Skin of body (tissue), 1 donor: ENCODE measurements at regions not wholly inside any gene's neighbourhood (a gene's known extent, or its start where the extent isn't known, plus 50 kb on each side); places are given as distances from the start of the nearest gene placed in this dataset.
A peak's percentile ranks its signal among the peaks of the same experiment; 100 is the strongest.

Experiments used
- DNase-seq: peaks from one replicate; lab custom pipeline; 2025; lab: John Stamatoyannopoulos, UW

DNA sequence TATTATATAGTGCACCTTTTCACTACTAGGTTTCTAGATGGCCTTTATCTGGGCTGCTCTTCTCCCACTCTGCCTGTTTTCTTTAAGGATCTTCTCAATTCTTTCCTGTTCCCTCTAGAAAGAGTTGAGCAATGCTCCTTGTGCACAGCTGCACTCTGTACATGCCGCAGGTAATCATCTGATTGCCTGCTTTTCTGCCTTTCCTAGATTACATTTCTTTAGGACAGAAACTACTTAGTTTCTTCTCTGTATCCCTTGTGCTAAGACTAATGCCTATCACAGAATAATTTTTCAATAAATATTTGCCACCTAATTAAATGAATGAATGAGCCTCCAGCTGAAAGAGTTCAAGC lies 802.4 kb upstream of the ID2 start:
- no peak for DNase-seq

DNA sequence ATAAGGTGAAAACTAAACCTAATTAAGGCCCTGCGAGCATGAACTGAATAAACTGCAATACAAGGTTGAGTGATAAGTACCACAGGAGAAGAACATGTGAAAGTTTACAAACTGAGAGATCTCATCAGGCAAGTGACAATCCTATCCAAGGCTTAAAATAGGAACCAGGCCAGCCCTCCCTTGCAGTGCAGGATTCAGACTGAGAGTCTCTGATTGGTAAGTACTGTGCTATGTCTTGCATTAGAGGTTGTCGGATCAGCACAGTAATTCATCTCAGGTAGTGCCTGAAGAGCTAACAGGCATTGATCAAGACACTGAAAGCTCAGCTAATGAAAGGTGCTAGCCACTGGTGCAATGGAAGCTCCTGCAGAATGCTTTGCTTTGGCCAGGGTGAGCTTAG lies 801.7 kb upstream of the ID2 start:
- no peak for DNase-seq

DNA sequence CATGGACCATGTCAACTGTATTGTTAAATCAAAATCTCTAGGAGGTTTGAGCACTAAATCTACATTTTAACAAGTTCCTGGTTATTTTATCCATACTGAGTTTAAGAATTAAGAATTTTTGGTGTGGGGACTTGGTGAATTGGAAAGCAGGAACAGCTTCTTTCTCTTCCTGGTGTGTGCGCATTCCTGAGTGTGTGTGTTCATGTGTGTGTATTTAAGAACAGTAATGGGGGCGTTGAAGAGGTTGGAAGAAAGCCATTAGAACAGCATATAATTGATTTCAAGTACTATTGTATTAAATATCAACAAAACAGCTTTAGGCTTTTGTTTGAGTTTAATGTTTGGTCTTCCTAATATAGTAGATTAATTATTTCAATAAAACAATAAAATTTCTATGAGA lies 801.3 kb upstream of the ID2 start:
- no peak for DNase-seq

DNA sequence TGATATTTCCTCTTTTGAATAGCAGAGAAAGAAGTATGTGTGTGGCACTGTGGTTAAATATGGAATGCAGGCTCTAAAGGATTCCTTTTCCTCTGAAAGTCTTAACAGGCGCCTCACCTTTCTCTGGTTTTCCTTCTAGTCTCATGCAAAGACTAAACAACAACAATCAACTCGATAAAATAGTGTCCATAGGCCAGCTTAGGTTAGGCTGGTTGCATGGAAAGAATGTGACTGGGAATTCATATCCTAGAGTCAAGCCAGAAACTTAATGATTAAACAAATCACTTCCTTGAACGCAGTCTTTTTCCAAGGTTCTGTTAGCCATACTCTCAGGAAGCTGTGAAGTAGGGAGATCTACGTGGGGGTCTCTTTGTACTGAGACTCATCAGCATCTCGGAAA lies 800.8 kb upstream of the ID2 start:
- DNase-seq = no peak

DNA sequence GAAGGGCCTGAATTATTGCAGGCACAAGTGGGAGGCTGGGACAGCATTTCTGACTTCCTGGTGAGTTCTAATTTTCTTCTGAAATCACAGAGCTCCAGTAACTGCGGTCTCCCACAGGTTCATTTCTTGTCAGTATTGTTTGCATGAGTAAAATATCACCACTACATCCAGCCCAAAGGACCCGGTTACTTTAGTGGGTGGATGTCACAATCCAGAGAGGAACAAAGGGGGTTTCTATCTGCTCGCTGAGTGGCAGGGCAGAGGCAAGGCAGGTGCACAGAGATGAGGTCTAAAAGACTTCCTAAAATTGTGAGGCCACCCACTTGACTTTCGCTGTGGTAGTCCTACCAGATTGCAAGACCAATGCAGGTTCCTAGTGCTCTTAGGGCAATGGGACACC lies 800.4 kb upstream of the ID2 start:
- DNase-seq = no peak

DNA sequence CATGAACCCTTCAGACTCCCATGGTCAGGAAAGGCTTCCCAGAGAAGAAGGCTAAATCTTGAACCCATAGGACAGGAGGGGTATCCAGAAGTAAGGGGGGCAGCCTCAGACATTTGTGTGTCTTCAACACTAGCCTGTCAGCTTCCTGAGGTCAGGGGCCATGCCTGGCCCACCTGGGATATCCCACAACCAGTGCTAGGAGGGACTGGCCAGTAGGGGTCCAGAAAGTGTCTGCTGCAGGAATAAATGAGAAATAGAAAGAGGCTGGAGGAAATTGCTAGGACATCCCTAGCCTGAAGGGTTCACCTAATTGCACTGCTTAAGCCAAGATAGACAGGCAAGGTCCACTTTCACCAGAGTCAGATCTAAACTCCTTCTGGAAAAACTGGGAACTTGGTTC lies 799.6 kb upstream of the ID2 start:
- no peak for DNase-seq

DNA sequence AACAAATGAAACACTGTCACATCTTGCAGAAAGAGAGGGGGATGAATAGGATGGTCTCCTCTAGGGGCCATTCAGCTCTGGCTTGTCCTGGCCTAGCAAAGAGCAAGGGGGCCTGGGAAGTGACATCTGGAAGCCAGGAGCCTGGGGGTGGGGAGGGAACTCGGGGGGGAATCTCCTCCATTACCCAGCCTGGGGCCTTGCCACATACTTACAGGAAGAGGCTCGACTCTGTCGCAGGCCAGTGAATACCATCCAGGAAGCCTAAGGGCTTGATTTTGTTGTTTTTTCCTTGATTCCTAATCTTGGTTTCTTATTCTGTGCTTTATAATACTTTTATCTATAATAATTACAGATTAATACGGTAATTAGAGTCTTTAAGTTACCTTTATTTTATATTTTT lies 797.5 kb upstream of the ID2 start:
- no peak for DNase-seq

DNA sequence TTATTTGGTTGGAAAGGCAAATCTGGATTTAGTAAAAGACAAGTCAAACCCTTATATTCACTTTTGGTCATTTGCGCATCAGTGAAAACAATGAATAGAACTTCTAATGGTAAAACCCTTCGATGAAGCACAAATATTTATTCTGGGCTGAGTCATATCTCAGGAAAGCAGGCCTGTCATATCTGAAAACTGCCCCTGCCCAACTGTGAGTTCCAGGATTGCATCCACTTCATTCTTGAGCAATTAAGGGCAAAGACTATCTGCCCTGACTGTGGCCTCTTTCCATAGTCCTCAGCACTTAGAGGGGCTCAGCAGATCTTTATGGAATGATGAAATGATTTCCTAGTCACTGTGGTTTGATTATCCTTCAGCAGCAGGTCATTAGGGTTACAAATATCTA lies 795.2 kb upstream of the ID2 start:
- DNase-seq = no peak

DNA sequence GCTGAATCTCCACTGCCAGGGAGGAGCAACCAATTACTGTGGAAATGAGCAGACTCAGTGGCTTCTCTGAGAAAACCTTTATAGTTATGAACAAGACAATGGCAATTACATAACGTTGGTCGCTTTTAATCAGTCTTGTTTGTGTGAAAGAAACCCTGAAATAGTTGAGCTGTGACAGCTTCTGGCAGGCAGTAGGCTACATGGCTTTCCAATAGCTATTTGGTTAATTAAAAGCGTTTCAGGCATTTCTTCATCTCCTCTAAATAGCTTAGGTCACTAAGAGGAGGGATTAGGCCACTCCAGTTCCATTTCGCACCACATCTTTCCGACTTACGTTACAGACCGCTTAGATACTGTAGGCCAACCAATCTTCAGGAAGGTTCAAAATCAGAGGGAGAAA lies 794.4 kb upstream of the ID2 start:
- DNase-seq = peak; percentile 66

DNA sequence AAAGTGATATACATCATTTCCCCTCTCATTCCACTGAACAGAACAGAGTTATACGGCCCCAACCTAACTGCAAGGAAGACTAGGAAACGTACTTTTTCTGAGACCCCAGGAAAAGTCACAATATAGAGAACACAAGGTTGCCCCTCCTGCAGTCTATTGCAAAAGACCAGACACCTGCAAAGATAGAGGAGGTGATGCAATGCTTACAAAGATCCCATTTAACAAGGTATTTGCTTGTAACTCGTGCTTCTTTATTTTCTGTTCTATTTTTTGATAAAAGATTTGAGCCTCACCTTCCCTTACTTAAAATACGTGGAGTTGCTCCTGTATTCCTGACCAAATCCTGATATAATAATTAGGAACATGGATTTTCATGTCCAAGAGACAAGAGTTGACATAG lies 793.0 kb upstream of the ID2 start:
- no peak for DNase-seq

DNA sequence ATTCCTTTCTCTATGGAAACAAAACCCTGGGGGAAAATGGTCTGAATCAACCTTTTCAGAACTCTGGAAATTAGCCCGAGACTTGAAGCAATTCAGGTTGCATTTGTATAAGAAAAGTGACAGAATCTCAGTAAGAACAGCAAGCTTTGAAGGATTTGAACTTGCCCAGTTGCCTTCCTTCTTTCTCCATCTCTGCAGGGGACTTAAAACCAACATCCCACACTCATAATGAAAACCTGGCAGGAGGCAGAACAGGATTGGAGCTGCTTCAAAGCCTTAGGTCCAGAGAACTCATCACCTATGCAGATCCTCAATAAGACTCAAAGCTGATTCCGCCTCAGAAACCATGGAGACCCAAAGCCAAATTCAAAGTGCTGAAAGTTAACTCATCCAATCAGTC lies 790.5 kb upstream of the ID2 start:
- DNase-seq = no peak

DNA sequence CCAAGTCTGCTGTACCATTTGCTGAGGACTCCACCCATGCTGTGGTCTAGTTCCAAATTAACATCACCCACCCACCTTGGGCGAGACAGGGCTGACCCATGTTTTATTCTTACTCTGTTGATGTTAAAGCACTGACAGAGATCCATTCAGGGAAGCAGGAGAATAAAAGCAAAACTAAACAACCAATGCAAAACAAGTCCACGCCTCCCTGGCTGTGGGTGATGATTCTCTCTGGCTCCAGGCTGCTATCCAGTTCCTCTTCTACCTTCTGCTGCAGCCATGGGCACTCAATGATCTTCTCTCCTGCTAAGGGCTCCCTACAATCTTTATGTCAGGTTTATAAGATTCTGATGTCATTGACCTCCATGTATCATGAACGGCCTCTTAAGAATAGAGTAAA lies 786.6 kb upstream of the ID2 start:
- DNase-seq = no peak

DNA sequence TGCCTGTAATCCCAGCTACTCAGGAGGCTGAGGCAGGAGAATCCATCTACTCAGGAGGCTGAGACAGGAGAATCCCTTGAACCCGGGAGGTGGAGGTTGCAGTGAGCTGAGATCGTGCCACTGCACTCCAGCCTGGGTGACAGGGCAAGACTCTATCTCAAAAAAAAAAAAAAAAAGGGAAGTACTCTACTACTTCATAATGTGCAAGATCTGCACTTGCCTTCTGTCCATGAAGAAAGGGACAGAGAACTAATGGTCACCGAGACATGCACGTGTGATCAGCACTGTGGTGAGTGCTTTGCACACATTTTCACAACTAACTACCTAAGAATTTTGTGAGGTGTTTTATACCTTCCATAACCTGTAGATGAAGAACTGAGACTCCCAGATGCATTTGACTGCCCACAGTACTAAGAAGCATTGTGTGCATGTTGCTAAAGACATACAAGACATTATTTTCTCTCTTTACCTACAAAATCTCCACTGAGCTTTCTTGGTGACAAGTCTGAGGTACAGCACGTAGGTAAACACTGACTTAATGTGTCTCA lies 784.8 kb upstream of the ID2 start:
- no peak for DNase-seq

DNA sequence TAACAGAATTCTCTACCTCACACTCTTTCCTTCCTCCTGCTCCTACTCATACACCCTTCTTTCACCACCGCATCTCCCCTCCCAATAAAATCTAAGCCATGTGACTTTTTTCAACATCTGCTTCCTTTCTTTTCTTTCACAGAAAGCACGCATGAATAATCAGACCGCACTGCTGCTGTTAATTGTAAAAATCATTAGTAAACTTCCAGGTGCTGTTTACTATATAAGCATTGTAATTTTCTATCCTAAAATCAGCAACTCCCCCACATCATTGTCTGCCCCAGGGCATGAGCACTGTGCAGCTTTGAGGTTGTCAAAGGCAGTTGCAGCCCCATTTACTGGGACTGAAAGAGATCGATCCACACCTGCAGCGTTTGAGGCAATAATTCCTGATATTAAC lies 782.6 kb upstream of the ID2 start:
- DNase-seq = no peak

DNA sequence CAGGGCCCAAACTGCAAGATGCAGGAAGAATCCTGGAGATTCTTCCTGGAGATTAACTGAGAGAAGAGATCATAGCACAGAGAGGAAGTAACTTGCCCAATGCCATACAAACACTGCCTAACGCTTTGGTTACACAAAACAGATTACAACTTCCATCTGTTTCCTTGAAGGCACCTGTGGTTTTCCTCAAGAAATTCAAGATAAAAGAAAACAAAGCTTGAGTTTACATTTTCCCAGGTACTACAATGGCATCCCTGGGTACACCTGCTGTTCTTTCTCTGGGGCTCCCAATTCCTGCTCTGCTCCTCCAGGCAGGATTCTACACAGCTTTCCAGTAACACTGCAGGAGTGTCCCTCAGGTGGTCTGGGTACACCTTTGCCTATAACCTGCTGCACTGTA lies 781.9 kb upstream of the ID2 start:
- no peak for DNase-seq

DNA sequence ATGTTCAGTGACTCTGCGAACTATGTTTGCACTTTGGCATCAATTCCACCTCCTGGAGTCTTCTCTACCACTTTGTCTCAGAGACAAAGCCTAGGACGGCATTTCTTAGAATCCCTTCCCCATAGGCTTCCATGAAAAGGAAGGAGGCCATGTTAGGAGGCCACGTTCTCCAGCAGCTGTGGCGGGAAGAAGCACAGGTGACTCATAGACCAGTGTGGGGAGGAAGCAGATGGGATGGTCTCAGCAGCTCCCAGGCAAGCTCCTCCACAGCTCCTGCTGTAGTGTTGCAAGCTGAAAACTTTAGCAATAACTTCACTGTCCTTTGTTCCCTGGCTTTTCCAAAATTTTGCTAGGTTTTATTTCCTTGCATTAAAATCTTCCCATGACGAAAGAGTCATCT lies 781.3 kb upstream of the ID2 start:
- DNase-seq = no peak

DNA sequence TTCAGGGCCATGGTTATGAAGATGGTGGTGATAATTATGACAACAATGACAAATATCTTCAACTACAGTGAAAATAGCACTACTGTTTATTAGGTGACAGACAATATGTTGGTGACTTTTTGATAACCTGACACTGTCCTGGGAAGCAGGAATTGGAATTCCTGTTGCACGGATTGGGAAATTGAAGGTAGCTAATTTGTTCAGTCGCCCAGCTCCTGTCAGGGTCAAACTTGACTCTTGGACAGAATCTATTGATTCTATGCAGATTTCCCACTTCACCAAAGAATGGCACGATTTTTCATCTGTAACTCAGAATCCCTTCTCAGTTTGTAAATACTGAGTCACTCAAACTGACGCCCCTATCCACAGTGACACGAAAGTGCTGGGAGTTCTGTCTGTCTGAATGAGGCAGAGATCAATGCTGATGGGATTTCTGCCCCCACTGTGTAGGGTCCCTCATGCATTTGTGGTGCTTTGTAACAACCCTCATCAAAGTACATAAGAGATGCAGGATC lies 779.5 kb upstream of the ID2 start:
- DNase-seq = no peak

DNA sequence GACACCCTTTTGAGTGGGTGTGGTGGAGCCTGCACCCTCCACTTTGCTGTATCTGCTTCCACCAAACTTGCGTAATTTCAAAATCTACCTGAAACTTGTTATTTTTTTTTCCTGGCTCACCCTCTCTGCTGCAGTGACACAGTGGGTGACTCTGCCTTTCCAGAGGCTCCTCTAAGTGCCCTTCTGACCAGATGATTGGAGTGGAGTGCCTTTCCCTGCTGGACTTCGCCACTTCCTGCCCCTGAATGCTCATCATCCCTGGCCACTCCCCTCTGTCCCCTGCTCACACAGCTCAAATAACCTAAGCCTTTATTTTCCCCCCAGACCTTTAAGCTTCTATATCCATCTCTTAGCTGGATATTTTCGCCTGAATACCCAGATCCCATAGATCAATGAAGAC lies 777.5 kb upstream of the ID2 start:
- no peak for DNase-seq

DNA sequence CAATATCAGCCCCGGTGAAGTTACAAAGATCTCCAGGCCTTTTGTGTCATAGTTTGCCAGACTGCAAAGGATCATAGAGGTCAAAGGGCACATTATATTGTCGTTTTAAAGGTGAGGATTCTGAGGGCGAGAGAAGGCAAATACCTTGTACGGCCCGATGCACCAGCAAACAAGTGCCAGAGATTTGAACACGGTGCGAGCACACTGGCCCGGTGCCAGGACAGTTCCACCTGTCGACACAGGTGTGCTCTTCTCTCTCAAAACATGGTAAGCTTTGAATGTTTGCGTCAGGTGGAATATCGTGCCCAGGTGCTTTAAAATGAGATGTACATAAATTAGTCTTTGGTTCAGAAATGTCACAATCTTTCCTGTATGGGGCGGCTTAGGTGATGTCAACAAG lies 776.1 kb upstream of the ID2 start:
- DNase-seq = no peak

DNA sequence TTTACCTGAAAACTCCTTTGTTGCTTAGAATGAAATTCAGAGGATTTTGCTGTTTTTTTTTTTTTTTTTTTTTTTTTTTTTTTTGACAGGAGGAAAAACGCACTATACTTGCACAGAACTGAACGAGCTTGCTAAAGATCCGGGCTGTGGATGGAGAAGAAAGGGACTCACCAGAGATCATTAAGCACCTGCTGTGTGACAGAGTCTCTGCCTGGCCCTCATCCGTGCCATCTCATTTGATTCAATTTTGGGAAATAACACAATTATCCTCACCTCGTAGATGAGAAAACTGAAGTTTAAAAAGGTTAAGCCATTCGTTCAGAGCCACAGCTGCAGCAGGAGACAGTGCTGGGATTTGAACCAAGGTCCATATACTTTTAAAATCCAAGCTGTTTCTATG lies 775.4 kb upstream of the ID2 start:
- DNase-seq = no peak

DNA sequence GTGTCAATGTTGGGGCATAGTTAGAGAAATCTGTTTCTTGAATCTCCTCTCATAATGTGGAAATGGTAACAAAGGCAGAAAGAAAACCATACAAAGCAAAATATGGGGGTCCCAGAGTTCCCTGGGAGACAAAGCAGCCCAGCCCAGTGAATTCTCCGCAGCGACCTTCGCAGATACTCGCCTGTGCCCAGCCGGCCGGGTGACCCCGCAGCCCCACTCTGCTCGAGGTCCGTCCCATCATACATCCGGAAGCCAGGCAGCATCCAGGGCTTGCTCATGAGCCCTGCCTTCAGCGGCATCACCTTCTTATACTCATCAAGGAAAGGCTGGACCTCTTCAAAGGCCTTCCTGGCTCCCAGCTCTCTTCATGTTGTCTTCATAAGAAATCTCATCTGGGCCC lies 774.8 kb upstream of the ID2 start:
- DNase-seq = no peak

DNA sequence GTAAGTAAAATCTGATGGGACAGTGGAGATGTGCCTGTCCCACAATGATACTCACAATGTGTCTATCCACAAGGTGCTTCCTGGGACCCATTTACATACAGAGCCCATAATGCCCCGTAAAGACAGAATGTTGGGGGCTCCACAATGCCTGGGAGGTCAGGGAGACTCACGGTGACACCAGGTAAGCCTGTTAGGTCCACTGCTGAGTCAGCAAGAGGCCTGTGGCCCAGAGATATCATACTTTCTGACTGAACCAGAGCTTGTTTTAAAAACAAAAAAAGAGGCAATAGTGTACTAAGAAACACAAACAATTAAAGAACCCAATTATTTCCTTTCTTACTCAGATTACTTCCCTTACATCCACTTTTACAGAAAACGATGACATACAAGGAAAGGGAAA lies 771.1 kb upstream of the ID2 start:
- no peak for DNase-seq

DNA sequence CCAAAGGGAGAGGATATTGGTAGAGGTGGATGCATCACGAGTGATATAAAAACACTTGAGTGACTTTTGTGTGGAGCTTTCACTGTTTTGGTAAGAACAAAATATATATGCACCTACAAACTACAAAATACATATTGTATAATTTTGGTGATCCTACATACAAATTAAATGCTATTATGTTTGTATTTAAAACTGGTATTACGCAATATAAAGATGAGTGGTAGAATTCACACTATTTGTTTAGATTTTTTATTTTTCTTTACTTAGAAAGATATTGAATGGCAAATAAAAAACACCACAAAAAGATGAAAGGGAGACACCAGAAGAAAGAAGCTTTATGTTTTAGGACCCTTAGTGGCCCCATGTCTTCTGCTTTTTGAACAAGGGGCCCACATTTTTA lies 770.7 kb upstream of the ID2 start:
- DNase-seq = no peak

DNA sequence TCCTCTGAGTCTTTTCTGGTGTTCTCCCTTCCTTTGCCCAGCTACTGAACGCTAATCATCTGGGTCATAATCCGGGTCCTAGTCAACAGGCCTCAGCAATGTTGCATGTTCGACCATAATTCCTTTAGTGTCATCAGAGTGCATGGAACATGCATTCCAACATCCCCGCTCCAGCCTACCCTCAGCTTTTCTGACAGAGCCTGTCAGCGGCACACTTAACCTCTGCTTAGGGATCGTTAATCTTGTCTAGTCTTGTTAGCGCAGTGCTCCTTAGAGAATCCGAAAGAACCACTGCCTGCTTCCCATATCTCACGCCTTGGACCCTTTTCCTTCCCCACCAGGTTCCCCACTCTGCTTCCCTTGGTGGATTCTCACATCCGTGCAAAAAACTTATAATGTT lies 767.9 kb upstream of the ID2 start:
- no peak for DNase-seq
